PC-9 (cell line): ENCODE measurements at regions not wholly inside any gene's neighbourhood (a gene's known extent, or its start where the extent isn't known, plus 50 kb on each side); places are given as distances from the start of the nearest gene placed in this dataset.

ENCODE experiments used
- BruUV-seq: library from RNA; stranded (reverse); fragments of 400-500 nt; replicated peaks from 2 replicates; lab custom pipeline; 2021; lab: Mats Ljungman, UMichigan
- CTCF ChIA-PET: fragments of 300-600 bp; sonication (Branson Sonifier 250); formaldehyde crosslinking; loops from one replicate; lab custom pipeline; 2022; ENCODE audit warnings: antibody characterized with exemption; lab: Charles Lee
- POLR2A ChIA-PET: fragments of 300-600 bp; sonication (Branson Sonifier 250); formaldehyde crosslinking; loops from one replicate; lab custom pipeline; 2022; ENCODE audit warnings: antibody characterized with exemption; ENCODE audit not compliant: unreplicated experiment; lab: Charles Lee
- DNase-seq, 2 experiments: peaks; one replicate each; pipeline versions ENCODE4 v3.0.0 to v3.0.0-alpha.2; 2015 to 2022; ENCODE audit warnings: mixed read lengths in 1 of 2
- H2AFZ ChIP-seq: fragments of 200-600 bp; sonication (generic); 2 replicates; pipeline ENCODE4 v1.8.1; 2017; ENCODE audit warnings: antibody characterized with exemption
- H3F3A ChIP-seq: fragments of 200-600 bp; sonication (generic); 2 replicates; pipeline ENCODE4 v1.8.1; 2017; ENCODE audit warnings: antibody characterized with exemption, mild to moderate bottlenecking, low read depth; ENCODE audit not compliant: insufficient read depth
- H3K27ac ChIP-seq: fragments of 200-600 bp; sonication (generic); 2 replicates; pipeline ENCODE4 v1.6.1; 2016; ENCODE audit warnings: mixed run types
- H3K27me3 ChIP-seq: fragments of 200-600 bp; sonication (generic); 2 replicates; pipeline ENCODE4 v1.6.1; 2016; ENCODE audit warnings: low read depth, mixed run types; ENCODE audit not compliant: insufficient read depth
- H3K36me3 ChIP-seq: fragments of 200-600 bp; sonication (generic); 2 replicates; pipeline ENCODE4 v1.6.1; 2016; ENCODE audit warnings: low read depth, mixed run types
- H3K4me1 ChIP-seq: fragments of 200-600 bp; sonication (generic); replicated peaks from 2 replicates; pipeline ENCODE4 v1.6.1; 2016; ENCODE audit warnings: mixed run types; ENCODE audit not compliant: insufficient read depth
- H3K4me2 ChIP-seq: fragments of 200-600 bp; sonication (generic); 2 replicates; pipeline ENCODE4 v1.6.1; 2017; ENCODE audit warnings: mixed run types
- H3K4me3 ChIP-seq: fragments of 200-600 bp; sonication (generic); 2 replicates; pipeline ENCODE4 v1.6.1; 2016; ENCODE audit warnings: mixed run types
- H3K79me2 ChIP-seq: fragments of 200-600 bp; sonication (generic); 2 replicates; pipeline ENCODE4 v1.6.1; 2017; ENCODE audit warnings: low read depth, mixed run types
- H3K9me2 ChIP-seq: fragments of 200-600 bp; sonication (generic); 2 replicates; pipeline ENCODE4 v1.8.1; 2017; ENCODE audit warnings: mild to moderate bottlenecking; ENCODE audit not compliant: insufficient read depth
- H3K9me3 ChIP-seq: fragments of 200-600 bp; sonication (generic); 2 replicates; pipeline ENCODE4 v1.8.1; 2016; ENCODE audit warnings: low read depth; ENCODE audit not compliant: insufficient read depth
- H4K20me1 ChIP-seq: fragments of 200-600 bp; sonication (generic); 2 replicates; pipeline ENCODE4 v1.8.1; 2017; ENCODE audit not compliant: insufficient read depth
- EZH2 ChIP-seq: fragments of 200-600 bp; sonication (generic); IDR thresholded peaks from 2 replicates; pipeline ENCODE4 v1.8.0; 2017; ENCODE audit warnings: antibody characterized with exemption, low read depth
- intact Hi-C: fragments of 100-400 bp; cut with micrococcal nuclease; formaldehyde crosslinking; loops from one replicate; pipeline ENCODE4 v1.10.0; 2022; ENCODE audit not compliant: unreplicated experiment
- TF ChIP-seq, protein P1 (sequence below): fragments of 200-600 bp; sonication (generic); conservative IDR thresholded peaks from 2 replicates; pipeline ENCODE4 v1.6.1; 2017; ENCODE audit warnings: mixed run types, antibody characterized with exemption, mild to moderate bottlenecking, moderate library complexity

GRCh38 chr9:134552349-134552990 lies 89.1 kb upstream of the COL5A1 start:
- Histone ChIP-seq H3K79me2 (no peaks in the 10 kb centered on the region), H3K4me2 (peak overlapping the region; percentile 57), H2AFZ (no peak overlapping the region), H3F3A (no peaks in the 10 kb centered on the region), H3K9me2 (no peaks in the 10 kb centered on the region), H3K27me3 (peaks cover 36% of the 10 kb centered on the region; the same call in 1 of the 2 replicates), H4K20me1 (no peaks in the 10 kb centered on the region), H3K4me1 (peaks cover 11% of the 10 kb centered on the region), H3K36me3 (no peaks in the 10 kb centered on the region), H3K4me3 (no peak overlapping the region), H3K27ac (no peak overlapping the region), H3K9me3 (no peaks in the 10 kb centered on the region)
- DNase-seq, result no peak
- BruUV-seq, result TSS peak; percentile 42
- ChIA-PET CTCF (interaction anchor here (0.6 to 0.7 kb wide), 2 partner anchors 53 to 96 kb away, joined by 3 to 4 read pairs; no protein-coding TSS in a partner anchor), POLR2A (interaction anchor here (0.7 kb wide), 1 partner anchor 115 kb away, joined by 15 read pairs; no protein-coding TSS in a partner anchor)
- no peak for TF ChIP-seq EZH2
- TF ChIP-seq, protein P1, sequence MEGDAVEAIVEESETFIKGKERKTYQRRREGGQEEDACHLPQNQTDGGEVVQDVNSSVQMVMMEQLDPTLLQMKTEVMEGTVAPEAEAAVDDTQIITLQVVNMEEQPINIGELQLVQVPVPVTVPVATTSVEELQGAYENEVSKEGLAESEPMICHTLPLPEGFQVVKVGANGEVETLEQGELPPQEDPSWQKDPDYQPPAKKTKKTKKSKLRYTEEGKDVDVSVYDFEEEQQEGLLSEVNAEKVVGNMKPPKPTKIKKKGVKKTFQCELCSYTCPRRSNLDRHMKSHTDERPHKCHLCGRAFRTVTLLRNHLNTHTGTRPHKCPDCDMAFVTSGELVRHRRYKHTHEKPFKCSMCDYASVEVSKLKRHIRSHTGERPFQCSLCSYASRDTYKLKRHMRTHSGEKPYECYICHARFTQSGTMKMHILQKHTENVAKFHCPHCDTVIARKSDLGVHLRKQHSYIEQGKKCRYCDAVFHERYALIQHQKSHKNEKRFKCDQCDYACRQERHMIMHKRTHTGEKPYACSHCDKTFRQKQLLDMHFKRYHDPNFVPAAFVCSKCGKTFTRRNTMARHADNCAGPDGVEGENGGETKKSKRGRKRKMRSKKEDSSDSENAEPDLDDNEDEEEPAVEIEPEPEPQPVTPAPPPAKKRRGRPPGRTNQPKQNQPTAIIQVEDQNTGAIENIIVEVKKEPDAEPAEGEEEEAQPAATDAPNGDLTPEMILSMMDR, result no peak
- intact Hi-C loops, result loop anchor here (1.0 kb wide), 1 partner anchor 50 kb away; no protein-coding TSS in a partner anchor

DNA sequence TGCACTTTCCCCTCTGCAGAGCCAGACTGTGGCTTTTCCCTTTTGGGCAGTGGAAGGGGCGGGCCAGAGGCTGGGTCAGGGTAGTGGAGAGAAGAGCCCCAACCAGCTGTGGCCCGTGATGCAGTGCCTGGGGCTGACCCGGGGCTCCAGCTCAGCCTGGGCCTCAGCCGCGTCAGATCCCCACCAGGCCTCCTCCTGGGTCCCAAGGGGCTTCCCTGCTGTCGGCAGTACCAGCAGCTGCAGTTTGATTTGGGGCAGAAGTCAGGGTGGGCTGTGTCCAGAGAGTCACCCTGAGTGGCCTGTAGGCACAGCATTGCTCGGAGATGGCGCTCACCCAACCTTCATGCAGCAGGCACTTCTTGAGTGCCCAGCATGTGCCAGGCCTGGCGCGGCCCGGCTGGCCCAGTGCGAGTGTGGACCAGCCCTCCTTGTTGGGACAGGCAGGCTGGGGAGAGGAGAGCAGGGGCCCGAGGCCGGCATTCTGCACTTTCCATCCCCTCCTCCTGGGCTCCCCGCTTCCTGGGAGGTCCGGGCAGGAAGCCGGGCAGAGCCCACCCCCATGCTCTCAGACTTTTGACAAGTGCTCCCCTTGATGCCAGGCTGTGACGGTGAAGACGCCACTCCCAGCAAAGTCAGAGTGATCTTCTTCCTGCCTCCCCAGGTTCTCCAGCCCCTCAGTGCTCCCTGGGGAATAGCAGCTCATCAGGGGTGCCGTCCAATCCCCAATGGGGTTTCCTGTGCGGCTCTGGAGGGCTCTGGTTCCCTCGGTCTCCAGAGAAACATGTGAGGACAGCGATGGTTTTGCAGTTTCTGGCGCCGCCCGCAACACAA lies 88.3 kb upstream of the COL5A1 start:
- Histone ChIP-seq H3K4me3 (no peak overlapping the region), H3K4me2 (no peak overlapping the region), H3K27me3 (peaks cover 37% of the 10 kb centered on the region), H3K4me1 (peaks cover 11% of the 10 kb centered on the region), H3K36me3 (no peaks in the 10 kb centered on the region), H3K9me2 (no peaks in the 10 kb centered on the region), H3F3A (no peaks in the 10 kb centered on the region), H4K20me1 (no peaks in the 10 kb centered on the region), H3K79me2 (no peaks in the 10 kb centered on the region), H3K9me3 (no peaks in the 10 kb centered on the region), H2AFZ (no peak overlapping the region), H3K27ac (no peak overlapping the region)
- ChIA-PET POLR2A (no interaction called here), CTCF (no interaction called here)
- TF ChIP-seq EZH2, result no peak
- TF ChIP-seq, protein P1, result no peak
- DNase-seq, result no peak
- intact Hi-C loops, result no loop called here
- BruUV-seq, result no TSS peak

GRCh38 chr9:134553996-134554372 lies 87.6 kb upstream of the COL5A1 start:
- POLR2A ChIA-PET, result no interaction called here
- no peaks in the 10 kb centered on the region for H3K36me3 ChIP-seq
- no peaks in the 10 kb centered on the region for H3K9me3 ChIP-seq
- TF ChIP-seq EZH2, result no peak
- TF ChIP-seq, protein P1, result no peak
- H3K4me1 ChIP-seq, result peaks cover 11% of the 10 kb centered on the region
- intact Hi-C loops, result no loop called here
- H3K27me3 ChIP-seq, result peaks cover 44% of the 10 kb centered on the region
- no peak overlapping the region for H3K27ac ChIP-seq
- DNase-seq, result no peak
- H3K79me2 ChIP-seq, result no peaks in the 10 kb centered on the region
- no TSS peak for BruUV-seq
- H3F3A ChIP-seq, result no peaks in the 10 kb centered on the region
- H3K9me2 ChIP-seq, result no peaks in the 10 kb centered on the region
- no peaks in the 10 kb centered on the region for H4K20me1 ChIP-seq
- CTCF ChIA-PET, result no interaction called here
- no peak overlapping the region for H3K4me3 ChIP-seq
- H3K4me2 ChIP-seq, result no peak overlapping the region
- H2AFZ ChIP-seq, result no peak overlapping the region
